WTC11 (cell line): ENCODE measurements at regions not wholly inside any gene's neighbourhood (a gene's known extent, or its start where the extent isn't known, plus 50 kb on each side); places are given as distances from the start of the nearest gene placed in this dataset.

Experiments used
- ATAC-seq: fragments of 200-7000 bp; cut with Tn5 transposase; 2 replicates; pipeline ENCODE4 v1.10.0; 2021; ENCODE audit warnings: mild to moderate bottlenecking, moderate library complexity
- CTCF ChIA-PET: fragments of 300-600 bp; sonication (Branson Sonifier 250); formaldehyde crosslinking; loops from one replicate; lab custom pipeline; 2021; ENCODE audit warnings: antibody characterized with exemption; lab: Charles Lee
- POLR2A ChIA-PET: fragments of 350-600 bp; sonication (Branson Sonifier 250); formaldehyde crosslinking; loops from one replicate; lab custom pipeline; 2021; ENCODE audit warnings: antibody characterized with exemption; lab: Charles Lee
- DNase-seq: peaks from one replicate; pipeline ENCODE4 v3.0.0; 2021; ENCODE audit warnings: low spot score
- H3K27ac Mint-ChIP-seq: 2 replicates; pipeline ENCODE4 v1.8.0; 2021; ENCODE audit warnings: mixed read lengths
- H3K27me3 Mint-ChIP-seq: 2 replicates; pipeline ENCODE4 v1.8.0; 2021; ENCODE audit warnings: low read depth, mild to moderate bottlenecking, moderate library complexity, mixed read lengths
- H3K36me3 Mint-ChIP-seq: 2 replicates; pipeline ENCODE4 v1.8.0; 2021; ENCODE audit warnings: mixed read lengths
- H3K4me1 Mint-ChIP-seq: 2 replicates; pipeline ENCODE4 v1.8.0; 2022; ENCODE audit warnings: mixed read lengths
- H3K4me3 Mint-ChIP-seq: 2 replicates; pipeline ENCODE4 v1.8.0; 2021; ENCODE audit warnings: mild to moderate bottlenecking, moderate library complexity, mixed read lengths
- H3K9me3 Mint-ChIP-seq: 2 replicates; pipeline ENCODE4 v1.8.0; 2021; ENCODE audit warnings: mixed read lengths
- AFF4 ChIP-seq: sonication (generic); formaldehyde crosslinking; IDR thresholded peaks from 2 replicates; pipeline ENCODE4 v1.8.1; 2023; ENCODE audit warnings: mild to moderate bottlenecking, missing genetic modification reagents, borderline replicate concordance
- ATF2 ChIP-seq: sonication (generic); formaldehyde crosslinking; IDR thresholded peaks from 2 replicates; pipeline ENCODE4 v1.8.1; 2022; ENCODE audit warnings: low read depth, missing genetic modification reagents, borderline replicate concordance
- ELF4 ChIP-seq: sonication (generic); formaldehyde crosslinking; IDR thresholded peaks from 2 replicates; pipeline ENCODE4 v1.8.1; 2022; ENCODE audit warnings: low read depth, mild to moderate bottlenecking, moderate library complexity, missing genetic modification reagents
- ETV6 ChIP-seq: sonication (generic); formaldehyde crosslinking; IDR thresholded peaks from 2 replicates; pipeline ENCODE4 v1.8.1; 2022; ENCODE audit warnings: mild to moderate bottlenecking, missing genetic modification reagents
- HMGA2 ChIP-seq: fragments of 250-450 bp; sonication (Bioruptor Pico); IDR thresholded peaks from 2 replicates; pipeline ENCODE4 v1.4.0; 2021; ENCODE audit warnings: mild to moderate bottlenecking, moderate library complexity
- NR1H2 ChIP-seq: sonication (generic); formaldehyde crosslinking; IDR thresholded peaks from 2 replicates; pipeline ENCODE4 v1.9.0; 2021; ENCODE audit warnings: mild to moderate bottlenecking, moderate library complexity, missing genetic modification reagents
- OVOL2 ChIP-seq: fragments of 250-450 bp; sonication (Bioruptor Pico); IDR thresholded peaks from 2 replicates; pipeline ENCODE4 v1.9.0; 2021; ENCODE audit warnings: mild to moderate bottlenecking, borderline replicate concordance
- SP1 ChIP-seq: sonication (generic); formaldehyde crosslinking; conservative IDR thresholded peaks from 2 replicates; pipeline ENCODE4 v1.8.1; 2022; ENCODE audit warnings: missing genetic modification reagents
- ZBTB21 ChIP-seq: sonication (generic); formaldehyde crosslinking; IDR thresholded peaks from 2 replicates; pipeline ENCODE4 v1.8.1; 2023; ENCODE audit warnings: mild to moderate bottlenecking, missing genetic modification reagents, borderline replicate concordance
- ZNF121 ChIP-seq: sonication (generic); formaldehyde crosslinking; IDR thresholded peaks from 2 replicates; pipeline ENCODE4 v1.8.0; 2023; ENCODE audit warnings: missing genetic modification reagents
- ZNF138 ChIP-seq: sonication (generic); formaldehyde crosslinking; conservative IDR thresholded peaks from 2 replicates; pipeline ENCODE4 v1.8.1; 2022; ENCODE audit warnings: mild to moderate bottlenecking, moderate library complexity, missing genetic modification reagents
- ZNF671 ChIP-seq: fragments of 250-450 bp; sonication (Bioruptor Pico); IDR thresholded peaks from 2 replicates; pipeline ENCODE4 v1.8.0; 2021; ENCODE audit warnings: mild to moderate bottlenecking
- TF ChIP-seq, protein P1 (sequence below): sonication (generic); formaldehyde crosslinking; IDR thresholded peaks from 2 replicates; pipeline ENCODE4 v1.8.1; 2023; ENCODE audit warnings: mild to moderate bottlenecking, moderate library complexity, missing genetic modification reagents
- TF ChIP-seq, protein P2 (sequence below): fragments of 250-450 bp; sonication (Bioruptor Pico); IDR thresholded peaks from 2 replicates; pipeline ENCODE4 v1.9.0; 2021; ENCODE audit warnings: mild to moderate bottlenecking
- TF ChIP-seq, protein P3 (sequence below): sonication (generic); formaldehyde crosslinking; IDR thresholded peaks from 2 replicates; pipeline ENCODE4 v1.8.1; 2022; ENCODE audit warnings: low read depth, mild to moderate bottlenecking, moderate library complexity, missing genetic modification reagents, borderline replicate concordance

DNA sequence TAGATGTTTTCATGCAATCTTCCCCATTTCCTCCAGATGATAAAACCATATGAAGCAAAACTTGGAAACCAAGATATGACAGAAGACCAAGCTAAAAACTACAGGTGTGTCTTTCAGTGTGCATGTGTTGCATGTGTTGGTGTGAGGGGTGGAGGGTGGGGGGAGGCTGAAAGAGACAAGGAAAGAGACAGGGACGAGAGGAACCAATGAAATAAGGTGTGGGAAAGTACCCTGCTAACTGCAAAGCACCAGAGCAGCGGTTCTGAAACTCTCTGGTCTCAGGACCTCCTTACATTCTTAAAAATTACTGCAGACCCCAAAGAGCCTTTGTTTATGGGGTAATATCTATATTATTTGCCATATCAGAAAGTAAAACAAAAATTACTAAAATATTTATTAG, 87.4 kb upstream of the HIVEP3 start:
- POLR2A ChIA-PET, result no interaction called here
- TF ChIP-seq, protein P1, sequence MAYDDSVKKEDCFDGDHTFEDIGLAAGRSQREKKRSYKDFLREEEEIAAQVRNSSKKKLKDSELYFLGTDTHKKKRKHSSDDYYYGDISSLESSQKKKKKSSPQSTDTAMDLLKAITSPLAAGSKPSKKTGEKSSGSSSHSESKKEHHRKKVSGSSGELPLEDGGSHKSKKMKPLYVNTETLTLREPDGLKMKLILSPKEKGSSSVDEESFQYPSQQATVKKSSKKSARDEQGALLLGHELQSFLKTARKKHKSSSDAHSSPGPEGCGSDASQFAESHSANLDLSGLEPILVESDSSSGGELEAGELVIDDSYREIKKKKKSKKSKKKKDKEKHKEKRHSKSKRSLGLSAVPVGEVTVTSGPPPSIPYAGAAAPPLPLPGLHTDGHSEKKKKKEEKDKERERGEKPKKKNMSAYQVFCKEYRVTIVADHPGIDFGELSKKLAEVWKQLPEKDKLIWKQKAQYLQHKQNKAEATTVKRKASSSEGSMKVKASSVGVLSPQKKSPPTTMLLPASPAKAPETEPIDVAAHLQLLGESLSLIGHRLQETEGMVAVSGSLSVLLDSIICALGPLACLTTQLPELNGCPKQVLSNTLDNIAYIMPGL (CRISPR knock-in tag), result no peak
- TF ChIP-seq, protein P2, sequence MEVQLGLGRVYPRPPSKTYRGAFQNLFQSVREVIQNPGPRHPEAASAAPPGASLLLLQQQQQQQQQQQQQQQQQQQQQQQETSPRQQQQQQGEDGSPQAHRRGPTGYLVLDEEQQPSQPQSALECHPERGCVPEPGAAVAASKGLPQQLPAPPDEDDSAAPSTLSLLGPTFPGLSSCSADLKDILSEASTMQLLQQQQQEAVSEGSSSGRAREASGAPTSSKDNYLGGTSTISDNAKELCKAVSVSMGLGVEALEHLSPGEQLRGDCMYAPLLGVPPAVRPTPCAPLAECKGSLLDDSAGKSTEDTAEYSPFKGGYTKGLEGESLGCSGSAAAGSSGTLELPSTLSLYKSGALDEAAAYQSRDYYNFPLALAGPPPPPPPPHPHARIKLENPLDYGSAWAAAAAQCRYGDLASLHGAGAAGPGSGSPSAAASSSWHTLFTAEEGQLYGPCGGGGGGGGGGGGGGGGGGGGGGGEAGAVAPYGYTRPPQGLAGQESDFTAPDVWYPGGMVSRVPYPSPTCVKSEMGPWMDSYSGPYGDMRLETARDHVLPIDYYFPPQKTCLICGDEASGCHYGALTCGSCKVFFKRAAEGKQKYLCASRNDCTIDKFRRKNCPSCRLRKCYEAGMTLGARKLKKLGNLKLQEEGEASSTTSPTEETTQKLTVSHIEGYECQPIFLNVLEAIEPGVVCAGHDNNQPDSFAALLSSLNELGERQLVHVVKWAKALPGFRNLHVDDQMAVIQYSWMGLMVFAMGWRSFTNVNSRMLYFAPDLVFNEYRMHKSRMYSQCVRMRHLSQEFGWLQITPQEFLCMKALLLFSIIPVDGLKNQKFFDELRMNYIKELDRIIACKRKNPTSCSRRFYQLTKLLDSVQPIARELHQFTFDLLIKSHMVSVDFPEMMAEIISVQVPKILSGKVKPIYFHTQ (CRISPR knock-in tag), result no peak
- TF ChIP-seq, protein P3, sequence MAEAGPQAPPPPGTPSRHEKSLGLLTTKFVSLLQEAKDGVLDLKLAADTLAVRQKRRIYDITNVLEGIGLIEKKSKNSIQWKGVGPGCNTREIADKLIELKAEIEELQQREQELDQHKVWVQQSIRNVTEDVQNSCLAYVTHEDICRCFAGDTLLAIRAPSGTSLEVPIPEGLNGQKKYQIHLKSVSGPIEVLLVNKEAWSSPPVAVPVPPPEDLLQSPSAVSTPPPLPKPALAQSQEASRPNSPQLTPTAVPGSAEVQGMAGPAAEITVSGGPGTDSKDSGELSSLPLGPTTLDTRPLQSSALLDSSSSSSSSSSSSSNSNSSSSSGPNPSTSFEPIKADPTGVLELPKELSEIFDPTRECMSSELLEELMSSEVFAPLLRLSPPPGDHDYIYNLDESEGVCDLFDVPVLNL, result no peak
- TF ChIP-seq ETV6 (CRISPR knock-in tag), result no peak
- TF ChIP-seq ZNF121 (CRISPR knock-in tag), result no peak
- no peak for TF ChIP-seq ZBTB21 (CRISPR knock-in tag)
- TF ChIP-seq ZNF671 (CRISPR knock-in tag), result no peak
- no peak for TF ChIP-seq ATF2
- TF ChIP-seq HMGA2 (CRISPR knock-in tag), result no peak
- TF ChIP-seq ELF4 (CRISPR knock-in tag), result no peak
- ATAC-seq (no peak), DNase-seq (no peak)
- H3K4me3 Mint-ChIP-seq, result no peak overlapping the region
- CTCF ChIA-PET, result no interaction called here
- no peaks in the 10 kb centered on the region for H3K27me3 Mint-ChIP-seq
- H3K4me1 Mint-ChIP-seq, result peaks cover 7% of the 10 kb centered on the region
- no peaks in the 10 kb centered on the region for H3K36me3 Mint-ChIP-seq
- H3K9me3 Mint-ChIP-seq, result no peaks in the 10 kb centered on the region
- no peak overlapping the region for H3K27ac Mint-ChIP-seq

GRCh38 chr1:42005530-42005929, 86.8 kb upstream of the HIVEP3 start:
- H3K4me3 Mint-ChIP-seq, result no peak overlapping the region
- peaks cover 7% of the 10 kb centered on the region for H3K4me1 Mint-ChIP-seq
- POLR2A ChIA-PET, result no interaction called here
- H3K36me3 Mint-ChIP-seq, result no peaks in the 10 kb centered on the region
- DNase-seq, result no peak
- H3K27ac Mint-ChIP-seq, result no peak overlapping the region
- H3K27me3 Mint-ChIP-seq, result no peaks in the 10 kb centered on the region
- no peak for ATAC-seq
- H3K9me3 Mint-ChIP-seq, result no peaks in the 10 kb centered on the region
- no peak for TF ChIP-seq OVOL2
- no peak for TF ChIP-seq ZNF138 (CRISPR knock-in tag)
- no peak for TF ChIP-seq NR1H2 (CRISPR knock-in tag)
- TF ChIP-seq, protein P1 (CRISPR knock-in tag), result no peak
- no peak for TF ChIP-seq SP1
- no peak for TF ChIP-seq AFF4 (CRISPR knock-in tag)
- TF ChIP-seq, all 79 proteins: peak for 0
- CTCF ChIA-PET, result no interaction called here
